ENCODE measurements at regions not wholly inside any gene's neighbourhood (a gene's known extent, or its start where the extent isn't known, plus 50 kb on each side); places are given as distances from the start of the nearest gene placed in this dataset.
"Not testable (repeated sequence)": the region's sequence is repeated elsewhere in the genome, so short reads cannot be mapped to it uniquely, and the experiment has no call there.

GRCh38 chr4:14419516-14419915 lies 582.8 kb upstream of the CPEB2 start:
- Histone ChIP-seq H3K4me3 (no peak overlapping the region), H3K27me3 (no peaks in the 10 kb centered on the region), H3K4me1 (no peaks in the 10 kb centered on the region), H3K36me3 (no peaks in the 10 kb centered on the region), H3K9me3 (no peaks in the 10 kb centered on the region), H3K27ac (no peak overlapping the region)
- no peak for DNase-seq (ENCODE audit: low spot score in 2 of 2)
- 71% methylated on average over 2 of the region's 2 CpGs for WGBS
- TF ChIP-seq CTCF (IDR thresholded peaks at IDR 0.05) (no peak), EP300 (IDR thresholded peaks at IDR 0.05) (no peak), POLR2AphosphoS5 (IDR thresholded peaks at IDR 0.05) (no peak), POLR2A (IDR thresholded peaks at IDR 0.05) (no peak)

GRCh38 chr4:14426297-14426696 lies 576.0 kb upstream of the CPEB2 start:
- WGBS: 96% methylated on average over 15 of the region's 15 CpGs
- H3K4me3 ChIP-seq; H3K27me3 ChIP-seq; DNase-seq (ENCODE audit: low spot score in 2 of 2); H3K27ac ChIP-seq; H3K36me3 ChIP-seq; H3K4me1 ChIP-seq; H3K9me3 ChIP-seq: not testable (repeated sequence)

GRCh38 chr4:14428125-14428524 lies 574.2 kb upstream of the CPEB2 start:
- TF ChIP-seq POLR2A (IDR thresholded peaks at IDR 0.05): no peak
- TF ChIP-seq EP300 (IDR thresholded peaks at IDR 0.05): no peak
- TF ChIP-seq CTCF (IDR thresholded peaks at IDR 0.05): no peak
- TF ChIP-seq POLR2AphosphoS5 (IDR thresholded peaks at IDR 0.05): no peak
- Histone ChIP-seq H3K36me3 (no peaks in the 10 kb centered on the region), H3K9me3 (no peaks in the 10 kb centered on the region), H3K4me1 (no peaks in the 10 kb centered on the region), H3K4me3 (no peak overlapping the region), H3K27ac (no peak overlapping the region), H3K27me3 (no peaks in the 10 kb centered on the region)
- no peak for DNase-seq (ENCODE audit: low spot score in 2 of 2)
- 68% methylated on average over 2 of the region's 2 CpGs for WGBS

- H3K27ac ChIP-seq: no peak overlapping the region
- no peak overlapping the region for H3K4me3 ChIP-seq
- no peaks in the 10 kb centered on the region for H3K9me3 ChIP-seq
- DNase-seq (ENCODE audit: low spot score in 2 of 2): no peak
- H3K4me1 ChIP-seq: no peaks in the 10 kb centered on the region
- WGBS: 49% methylated on average over 3 of the region's 3 CpGs
- H3K36me3 ChIP-seq: no peaks in the 10 kb centered on the region
- TF ChIP-seq EP300 (IDR thresholded peaks at IDR 0.05): no peak
- no peak for TF ChIP-seq POLR2AphosphoS5 (IDR thresholded peaks at IDR 0.05)
- no peak for TF ChIP-seq CTCF (IDR thresholded peaks at IDR 0.05)
- no peak for TF ChIP-seq POLR2A (IDR thresholded peaks at IDR 0.05)
- no peaks in the 10 kb centered on the region for H3K27me3 ChIP-seq
These were observed 570.8 kb upstream of the CPEB2 start for GRCh38 chr4:14431155-14432134.

GRCh38 chr4:14434483-14434882 lies 567.8 kb upstream of the CPEB2 start:
- DNase-seq (ENCODE audit: low spot score in 2 of 2): no peak
- 29% methylated on average over 2 of the region's 2 CpGs for WGBS
- Histone ChIP-seq H3K27ac (no peak overlapping the region), H3K27me3 (no peaks in the 10 kb centered on the region), H3K4me3 (no peak overlapping the region), H3K9me3 (no peaks in the 10 kb centered on the region), H3K4me1 (no peaks in the 10 kb centered on the region), H3K36me3 (no peaks in the 10 kb centered on the region)
- TF ChIP-seq POLR2A (IDR thresholded peaks at IDR 0.05) (no peak), CTCF (IDR thresholded peaks at IDR 0.05) (no peak), EP300 (IDR thresholded peaks at IDR 0.05) (no peak), POLR2AphosphoS5 (IDR thresholded peaks at IDR 0.05) (no peak)
